Caco-2 (cell line): ENCODE measurements at regions not wholly inside any gene's neighbourhood (a gene's known extent, or its start where the extent isn't known, plus 50 kb on each side); places are given as distances from the start of the nearest gene placed in this dataset.

ENCODE experiments used
- BruUV-seq: library from RNA; stranded (reverse); fragments of 400-500 nt; replicated peaks from 2 replicates; lab custom pipeline; 2021; lab: Mats Ljungman, UMichigan
- CTCF ChIA-PET: fragments of 300-600 bp; sonication (Branson Sonifier 250); formaldehyde crosslinking; loops from one replicate; lab custom pipeline; 2022; ENCODE audit warnings: antibody characterized with exemption; lab: Charles Lee
- POLR2A ChIA-PET: fragments of 300-600 bp; sonication (Branson Sonifier 250); formaldehyde crosslinking; loops from one replicate; lab custom pipeline; 2022; ENCODE audit warnings: antibody characterized with exemption; lab: Charles Lee
- DNase-seq, 2 experiments: peaks; one replicate each; pipeline versions ENCODE4 v3.0.0 to v3.0.0-alpha.2; 2020 to 2022
- H3K27me3 ChIP-seq: replicated peaks from 2 replicates; pipeline ENCODE4 v1.6.0; 2011; ENCODE audit warnings: low read length; ENCODE audit not compliant: control insufficient read depth, insufficient read depth
- H3K36me3 ChIP-seq: 2 replicates; pipeline ENCODE4 v1.5.1; 2011; ENCODE audit warnings: low read length; ENCODE audit not compliant: control insufficient read depth, insufficient read depth
- H3K4me1 ChIP-seq: fragments of 250-450 bp; sonication (Bioruptor Pico); 2 replicates; pipeline ENCODE4 v1.5.1; 2020; ENCODE audit warnings: mild to moderate bottlenecking
- H3K4me3 ChIP-seq: 2 replicates; pipeline ENCODE4 v1.5.1; 2011; ENCODE audit warnings: low read depth, mild to moderate bottlenecking, control low read depth, low read length
- H3K9me3 ChIP-seq: fragments of 250-450 bp; sonication (Bioruptor Pico); 2 replicates; pipeline ENCODE4 v1.5.1; 2020; ENCODE audit warnings: mild to moderate bottlenecking, moderate library complexity
- H3K27ac Mint-ChIP-seq: one replicate; pipeline ENCODE4 v1.8.0; 2022; ENCODE audit warnings: mixed read lengths; ENCODE audit not compliant: unreplicated experiment
- H3K27me3 Mint-ChIP-seq: one replicate; pipeline ENCODE4 v1.8.0; 2022; ENCODE audit warnings: mixed read lengths; ENCODE audit not compliant: insufficient read depth, unreplicated experiment
- H3K36me3 Mint-ChIP-seq: one replicate; pipeline ENCODE4 v1.8.0; 2022; ENCODE audit warnings: mild to moderate bottlenecking, mixed read lengths; ENCODE audit not compliant: insufficient read depth, unreplicated experiment
- H3K4me1 Mint-ChIP-seq: one replicate; pipeline ENCODE4 v1.8.0; 2022; ENCODE audit warnings: low read depth, mixed read lengths; ENCODE audit not compliant: unreplicated experiment
- H3K4me3 Mint-ChIP-seq: one replicate; pipeline ENCODE4 v1.8.0; 2022; ENCODE audit warnings: mild to moderate bottlenecking, moderate library complexity, mixed read lengths; ENCODE audit not compliant: unreplicated experiment
- H3K9me3 Mint-ChIP-seq: one replicate; pipeline ENCODE4 v1.8.0; 2022; ENCODE audit warnings: mixed read lengths; ENCODE audit not compliant: unreplicated experiment
- CTCF ChIP-seq, 2 experiments: fragments of 200-600 bp in 1 of 2; IDR thresholded peaks; 1 replicate in 1 of 2; 2 replicates in 1 of 2; pipeline versions ENCODE4 v1.5.1 to v1.8.0; 2011 to 2022; ENCODE audit warnings: antibody characterized with exemption in 1 of 2, control low read depth in 1 of 2, inconsistent platforms in 1 of 2, low read depth in 1 of 2, low read length in 1 of 2, mild to moderate bottlenecking in 1 of 2, moderate library complexity in 1 of 2; ENCODE audit not compliant: insufficient read depth in 1 of 2, severe bottlenecking in 1 of 2, unreplicated experiment in 1 of 2
- intact Hi-C: fragments of 100-400 bp; cut with micrococcal nuclease; formaldehyde crosslinking; loops from one replicate; pipeline ENCODE4 v1.10.0; 2022; ENCODE audit not compliant: unreplicated experiment

DNA sequence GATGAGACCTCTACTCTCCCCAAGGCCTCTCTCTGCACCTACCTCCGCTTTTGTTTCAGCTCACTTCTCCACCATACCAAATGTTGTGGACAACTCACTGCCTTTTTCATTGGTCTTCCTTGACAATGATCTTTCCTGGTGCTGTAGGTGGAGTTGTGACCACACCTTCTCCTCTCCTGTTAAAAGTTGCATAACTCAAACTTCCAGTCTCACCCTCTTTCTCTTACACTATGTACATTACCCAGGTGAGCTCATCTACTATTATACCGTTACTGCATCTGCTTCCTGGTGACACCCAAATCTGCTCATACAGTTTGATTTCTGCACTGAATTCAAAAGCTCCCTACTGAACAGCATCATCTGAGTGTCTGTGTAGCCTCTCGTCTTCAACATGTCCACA is 542.8 kb downstream of the GALC start:
- Mint-ChIP-seq H3K27me3 (no peaks in the 10 kb centered on the region), H3K27ac (no peak overlapping the region), H3K4me1 (no peaks in the 10 kb centered on the region), H3K4me3 (no peak overlapping the region), H3K9me3 (no peaks in the 10 kb centered on the region), H3K36me3 (no peaks in the 10 kb centered on the region)
- no peaks in the 10 kb centered on the region for H3K9me3 ChIP-seq
- ChIA-PET CTCF (no interaction called here), POLR2A (no interaction called here)
- intact Hi-C loops, result no loop called here
- TF ChIP-seq CTCF (IDR thresholded peaks at IDR 0.05; ENCODE audit: insufficient read depth in 1 of 2, low read depth in 1 of 2, low read length in 1 of 2, severe bottlenecking in 1 of 2, unreplicated experiment in 1 of 2), result no peak
- H3K36me3 ChIP-seq, result no peaks in the 10 kb centered on the region
- DNase-seq, result no peak
- no peaks in the 10 kb centered on the region for H3K27me3 ChIP-seq
- BruUV-seq, result no TSS peak
- H3K4me3 ChIP-seq, result no peak overlapping the region
- no peaks in the 10 kb centered on the region for H3K4me1 ChIP-seq

- no peak overlapping the region for H3K4me3 Mint-ChIP-seq
- Histone ChIP-seq H3K36me3 (no peaks in the 10 kb centered on the region), H3K4me1 (no peaks in the 10 kb centered on the region), H3K27me3 (no peaks in the 10 kb centered on the region), H3K4me3 (no peak overlapping the region), H3K9me3 (no peaks in the 10 kb centered on the region)
- BruUV-seq, result no TSS peak
- no peaks in the 10 kb centered on the region for H3K9me3 Mint-ChIP-seq
- CTCF ChIA-PET, result no interaction called here
- POLR2A ChIA-PET, result no interaction called here
- no peaks in the 10 kb centered on the region for H3K4me1 Mint-ChIP-seq
- TF ChIP-seq CTCF (IDR thresholded peaks at IDR 0.05; ENCODE audit: insufficient read depth in 1 of 2, low read depth in 1 of 2, low read length in 1 of 2, severe bottlenecking in 1 of 2, unreplicated experiment in 1 of 2), result no peak
- H3K27ac Mint-ChIP-seq, result no peak overlapping the region
- H3K36me3 Mint-ChIP-seq, result no peaks in the 10 kb centered on the region
- H3K27me3 Mint-ChIP-seq, result no peaks in the 10 kb centered on the region
- no peak for DNase-seq
- intact Hi-C loops, result no loop called here
Observed at GRCh38 chr14:87449016-87449415, 544.0 kb downstream of the GALC start.

DNA sequence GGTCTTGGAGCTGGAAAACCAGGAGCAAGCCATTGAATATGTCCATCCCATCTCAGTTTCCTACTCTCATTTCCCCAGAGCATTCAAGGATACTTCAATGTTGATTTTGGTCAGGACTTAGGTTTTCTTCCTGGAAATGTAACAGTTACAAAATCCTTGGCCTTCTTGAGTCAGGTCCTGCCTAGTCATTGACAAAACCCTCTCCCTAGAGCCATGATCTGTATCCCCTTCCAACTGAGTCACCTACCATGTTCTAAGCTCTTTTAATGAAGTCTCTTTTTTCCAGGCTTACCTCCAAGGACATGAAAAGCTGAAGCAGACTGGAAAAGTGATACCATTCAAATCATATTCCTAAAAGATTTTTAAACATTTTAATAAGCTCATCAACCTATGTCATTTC is 549.2 kb downstream of the GALC start:
- H3K9me3 ChIP-seq, result no peaks in the 10 kb centered on the region
- H3K4me1 ChIP-seq, result no peaks in the 10 kb centered on the region
- no peaks in the 10 kb centered on the region for H3K36me3 ChIP-seq
- Mint-ChIP-seq H3K9me3 (no peaks in the 10 kb centered on the region), H3K27me3 (peaks cover 5% of the 10 kb centered on the region), H3K4me1 (no peaks in the 10 kb centered on the region), H3K4me3 (no peak overlapping the region), H3K27ac (no peak overlapping the region), H3K36me3 (no peaks in the 10 kb centered on the region)
- no peak for DNase-seq
- ChIA-PET POLR2A (no interaction called here), CTCF (no interaction called here)
- intact Hi-C loops, result no loop called here
- no peak for TF ChIP-seq CTCF (IDR thresholded peaks at IDR 0.05; ENCODE audit: insufficient read depth in 1 of 2, low read depth in 1 of 2, low read length in 1 of 2, severe bottlenecking in 1 of 2, unreplicated experiment in 1 of 2)
- no peak overlapping the region for H3K4me3 ChIP-seq
- no peaks in the 10 kb centered on the region for H3K27me3 ChIP-seq
- no TSS peak for BruUV-seq
